ENCODE measurements at regions not wholly inside any gene's neighbourhood (a gene's known extent, or its start where the extent isn't known, plus 50 kb on each side); places are given as distances from the start of the nearest gene placed in this dataset.

- H3K79me2 ChIP-seq (ENCODE audit: insufficient read depth, low read length), result no peaks in the 10 kb centered on the region
- no peaks in the 10 kb centered on the region for H3F3A ChIP-seq (ENCODE audit: insufficient read depth)
- no peak overlapping the region for H2AFZ ChIP-seq (ENCODE audit: low read depth, low read length, severe bottlenecking)
- no peak overlapping the region for H3K4me3 ChIP-seq (ENCODE audit: insufficient read depth, low read length, poor library complexity, severe bottlenecking)
- no peak overlapping the region for H3K4me2 ChIP-seq (ENCODE audit: low read depth, low read length, poor library complexity, severe bottlenecking)
- TF ChIP-seq EZH2phosphoT487 (conservative IDR thresholded peaks at IDR 0.05; ENCODE audit: low read length) (no peak), CTCF (IDR thresholded peaks at IDR 0.05; ENCODE audit: insufficient read depth, low read length, poor library complexity, severe bottlenecking) (no peak)
- no peak overlapping the region for H3K27ac ChIP-seq (ENCODE audit: low read depth, low read length)
- no peaks in the 10 kb centered on the region for H3K27me3 ChIP-seq (ENCODE audit: low read length)
- H3K9me2 ChIP-seq (replicated peaks; ENCODE audit: insufficient read depth, low read length), result no peaks in the 10 kb centered on the region
- H3K36me3 ChIP-seq (ENCODE audit: low read length), result no peaks in the 10 kb centered on the region
- H3K9me3 ChIP-seq (ENCODE audit: insufficient read depth, low read length), result no peaks in the 10 kb centered on the region
- no peak overlapping the region for H3K9ac ChIP-seq (ENCODE audit: low read length)
- H4K20me1 ChIP-seq (ENCODE audit: low read depth, low read length), result no peaks in the 10 kb centered on the region
Observed at GRCh38 chr4:19301527-19301926, 950.2 kb upstream of the SLIT2 start.

GRCh38 chr4:19300213-19300612 lies 951.5 kb upstream of the SLIT2 start:
- H3K9me2 ChIP-seq (replicated peaks; ENCODE audit: insufficient read depth, low read length), result no peaks in the 10 kb centered on the region
- no peaks in the 10 kb centered on the region for H4K20me1 ChIP-seq (ENCODE audit: low read depth, low read length)
- H3K9ac ChIP-seq (ENCODE audit: low read length), result no peak overlapping the region
- no peak overlapping the region for H3K27ac ChIP-seq (ENCODE audit: low read depth, low read length)
- H3K36me3 ChIP-seq (ENCODE audit: low read length), result no peaks in the 10 kb centered on the region
- no peaks in the 10 kb centered on the region for H3K79me2 ChIP-seq (ENCODE audit: insufficient read depth, low read length)
- H3K27me3 ChIP-seq (ENCODE audit: low read length), result no peaks in the 10 kb centered on the region
- 0 out of 2 replicates have a peak, but pooled peaks cover 3% of the 10 kb centered on the region for H3K9me3 ChIP-seq (ENCODE audit: insufficient read depth, low read length)
- H3F3A ChIP-seq (ENCODE audit: insufficient read depth), result no peaks in the 10 kb centered on the region
- TF ChIP-seq EZH2phosphoT487 (conservative IDR thresholded peaks at IDR 0.05; ENCODE audit: low read length) (no peak), CTCF (IDR thresholded peaks at IDR 0.05; ENCODE audit: insufficient read depth, low read length, poor library complexity, severe bottlenecking) (no peak)
- no peak overlapping the region for H3K4me3 ChIP-seq (ENCODE audit: insufficient read depth, low read length, poor library complexity, severe bottlenecking)
- no peak overlapping the region for H2AFZ ChIP-seq (ENCODE audit: low read depth, low read length, severe bottlenecking)
- H3K4me2 ChIP-seq (ENCODE audit: low read depth, low read length, poor library complexity, severe bottlenecking), result no peak overlapping the region

- Histone ChIP-seq H3K4me3 (ENCODE audit: insufficient read depth, low read length, poor library complexity, severe bottlenecking) (no peak overlapping the region), H3K9me3 (ENCODE audit: insufficient read depth, low read length) (0 out of 2 replicates have a peak, but pooled peaks cover 3% of the 10 kb centered on the region), H3K79me2 (ENCODE audit: insufficient read depth, low read length) (no peaks in the 10 kb centered on the region), H3K9me2 (replicated peaks; ENCODE audit: insufficient read depth, low read length) (no peaks in the 10 kb centered on the region), H2AFZ (ENCODE audit: low read depth, low read length, severe bottlenecking) (no peak overlapping the region), H3K27me3 (ENCODE audit: low read length) (no peaks in the 10 kb centered on the region), H3K9ac (ENCODE audit: low read length) (no peak overlapping the region), H4K20me1 (ENCODE audit: low read depth, low read length) (no peaks in the 10 kb centered on the region), H3K36me3 (ENCODE audit: low read length) (no peaks in the 10 kb centered on the region), H3K4me2 (ENCODE audit: low read depth, low read length, poor library complexity, severe bottlenecking) (no peak overlapping the region), H3F3A (ENCODE audit: insufficient read depth) (no peaks in the 10 kb centered on the region), H3K27ac (ENCODE audit: low read depth, low read length) (no peak overlapping the region)
- TF ChIP-seq EZH2phosphoT487 (conservative IDR thresholded peaks at IDR 0.05; ENCODE audit: low read length) (no peak), CTCF (IDR thresholded peaks at IDR 0.05; ENCODE audit: insufficient read depth, low read length, poor library complexity, severe bottlenecking) (no peak)
Observed at GRCh38 chr4:19298998-19299397, 952.7 kb upstream of the SLIT2 start.

All from SU-DHL-6 (cell line).